ENCODE measurements at regions not wholly inside any gene's neighbourhood (a gene's known extent, or its start where the extent isn't known, plus 50 kb on each side); places are given as distances from the start of the nearest gene placed in this dataset.

DNA sequence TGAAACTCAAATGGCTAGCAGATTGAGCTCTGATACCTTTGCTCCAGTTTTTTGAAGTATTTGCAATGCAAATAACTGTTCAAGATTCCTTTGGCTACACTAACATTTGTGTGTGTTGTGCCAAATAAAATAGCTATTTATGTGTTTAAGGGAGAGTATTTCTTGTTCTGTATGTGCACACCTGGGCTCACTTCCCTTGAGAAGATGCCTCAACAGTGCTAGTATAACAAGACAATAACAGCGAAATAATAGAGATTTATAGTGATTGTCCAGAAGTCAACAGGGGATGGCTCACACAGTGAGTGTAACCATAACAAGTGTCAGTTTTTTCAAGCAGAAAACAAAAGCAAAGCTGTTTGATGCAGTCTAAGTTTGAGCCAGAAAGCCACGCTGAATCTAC is 460.5 kb downstream of the CENPC start:
- H3K9ac ChIP-seq (ENCODE audit: control insufficient read depth, extremely low read depth, insufficient read depth, low read length) = no peak overlapping the region
- no peaks in the 10 kb centered on the region for H3K9me1 ChIP-seq (ENCODE audit: control insufficient read depth, extremely low read depth, insufficient read depth, low read length)
- DNase-seq (ENCODE audit: low read depth, low spot score) = no peak
- no peaks in the 10 kb centered on the region for H3K9me3 ChIP-seq (ENCODE audit: control insufficient read depth, low read depth, low read length)
- H3K4me1 ChIP-seq (ENCODE audit: control insufficient read depth, extremely low read depth, insufficient read depth, low read length) = no peaks in the 10 kb centered on the region
- H4K20me1 ChIP-seq (ENCODE audit: control insufficient read depth, extremely low read depth, insufficient read depth, low read length) = no peaks in the 10 kb centered on the region
- no peaks in the 10 kb centered on the region for H3K79me2 ChIP-seq (ENCODE audit: control insufficient read depth, insufficient read depth, low read length)
- H3K27ac ChIP-seq (ENCODE audit: control insufficient read depth, insufficient read depth, low read length) = no peak overlapping the region
- dilution Hi-C loops (cut with MboI; ENCODE audit: extremely low pct_ligation_motif_present, low sequenced_read_pairs) = no loop called here
- no peak overlapping the region for H2AFZ ChIP-seq (ENCODE audit: control insufficient read depth, low read length)
- no peak for FAIRE-seq
- no peak overlapping the region for H3K4me2 ChIP-seq (ENCODE audit: control insufficient read depth, extremely low read depth, insufficient read depth, low read depth, low read length)
- TF ChIP-seq, protein P1, sequence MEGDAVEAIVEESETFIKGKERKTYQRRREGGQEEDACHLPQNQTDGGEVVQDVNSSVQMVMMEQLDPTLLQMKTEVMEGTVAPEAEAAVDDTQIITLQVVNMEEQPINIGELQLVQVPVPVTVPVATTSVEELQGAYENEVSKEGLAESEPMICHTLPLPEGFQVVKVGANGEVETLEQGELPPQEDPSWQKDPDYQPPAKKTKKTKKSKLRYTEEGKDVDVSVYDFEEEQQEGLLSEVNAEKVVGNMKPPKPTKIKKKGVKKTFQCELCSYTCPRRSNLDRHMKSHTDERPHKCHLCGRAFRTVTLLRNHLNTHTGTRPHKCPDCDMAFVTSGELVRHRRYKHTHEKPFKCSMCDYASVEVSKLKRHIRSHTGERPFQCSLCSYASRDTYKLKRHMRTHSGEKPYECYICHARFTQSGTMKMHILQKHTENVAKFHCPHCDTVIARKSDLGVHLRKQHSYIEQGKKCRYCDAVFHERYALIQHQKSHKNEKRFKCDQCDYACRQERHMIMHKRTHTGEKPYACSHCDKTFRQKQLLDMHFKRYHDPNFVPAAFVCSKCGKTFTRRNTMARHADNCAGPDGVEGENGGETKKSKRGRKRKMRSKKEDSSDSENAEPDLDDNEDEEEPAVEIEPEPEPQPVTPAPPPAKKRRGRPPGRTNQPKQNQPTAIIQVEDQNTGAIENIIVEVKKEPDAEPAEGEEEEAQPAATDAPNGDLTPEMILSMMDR (optimal IDR thresholded peaks at IDR 0.05 in 1 of 3, IDR thresholded peaks at IDR 0.05 in 1 of 3, conservative IDR thresholded peaks at IDR 0.05 in 1 of 3; ENCODE audit: extremely low read depth in 1 of 3, insufficient read depth in 2 of 3, low read length in 3 of 3) = no peak
- no peak for TF ChIP-seq EZH2 (IDR thresholded peaks at IDR 0.05; ENCODE audit: low read length)
- H3K4me3 ChIP-seq (ENCODE audit: control insufficient read depth in 2 of 3, extremely low read depth in 1 of 3, insufficient read depth in 2 of 3, low read depth in 1 of 3, low read length in 3 of 3) = no peak overlapping the region
- H3K36me3 ChIP-seq (ENCODE audit: control insufficient read depth in 2 of 2, extremely low read depth in 1 of 2, insufficient read depth in 2 of 2, low read length in 2 of 2) = no peaks in the 10 kb centered on the region
- H3K27me3 ChIP-seq (ENCODE audit: control insufficient read depth, extremely low read depth, insufficient read depth, low read length) = no peaks in the 10 kb centered on the region

DNA sequence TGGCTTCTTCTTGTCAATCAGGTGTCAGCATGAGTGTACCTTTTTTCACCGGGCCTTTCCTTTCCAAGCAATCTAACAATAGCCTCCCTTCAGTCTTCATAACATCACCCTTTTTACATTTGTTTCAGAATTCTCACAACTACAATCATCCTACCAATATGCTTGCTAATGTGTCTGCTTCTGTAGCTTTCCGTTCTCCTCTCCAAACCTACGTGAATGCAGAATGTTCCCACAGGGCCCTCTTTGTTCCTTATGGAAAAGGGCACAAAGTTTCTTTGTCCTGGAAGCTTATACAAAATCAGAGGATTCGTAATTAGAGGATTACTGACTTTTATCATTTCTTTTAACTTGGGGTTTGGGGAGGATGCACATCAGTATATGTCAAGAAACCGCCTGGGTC is 461.8 kb downstream of the CENPC start:
- DNase-seq (ENCODE audit: low read depth, low spot score) (no peak), FAIRE-seq (no peak)
- H3K36me3 ChIP-seq (ENCODE audit: control insufficient read depth in 2 of 2, extremely low read depth in 1 of 2, insufficient read depth in 2 of 2, low read length in 2 of 2) = no peaks in the 10 kb centered on the region
- no peak for TF ChIP-seq EZH2 (IDR thresholded peaks at IDR 0.05; ENCODE audit: low read length)
- TF ChIP-seq, protein P1 (optimal IDR thresholded peaks at IDR 0.05 in 1 of 3, IDR thresholded peaks at IDR 0.05 in 1 of 3, conservative IDR thresholded peaks at IDR 0.05 in 1 of 3; ENCODE audit: extremely low read depth in 1 of 3, insufficient read depth in 2 of 3, low read length in 3 of 3) = no peak
- H3K27me3 ChIP-seq (ENCODE audit: control insufficient read depth, extremely low read depth, insufficient read depth, low read length) = no peaks in the 10 kb centered on the region
- no peak overlapping the region for H3K9ac ChIP-seq (ENCODE audit: control insufficient read depth, extremely low read depth, insufficient read depth, low read length)
- H3K9me1 ChIP-seq (ENCODE audit: control insufficient read depth, extremely low read depth, insufficient read depth, low read length) = no peaks in the 10 kb centered on the region
- H3K27ac ChIP-seq (ENCODE audit: control insufficient read depth, insufficient read depth, low read length) = no peak overlapping the region
- dilution Hi-C loops (cut with MboI; ENCODE audit: extremely low pct_ligation_motif_present, low sequenced_read_pairs) = no loop called here
- H2AFZ ChIP-seq (ENCODE audit: control insufficient read depth, low read length) = no peak overlapping the region
- H3K4me2 ChIP-seq (ENCODE audit: control insufficient read depth, extremely low read depth, insufficient read depth, low read depth, low read length) = no peak overlapping the region
- no peaks in the 10 kb centered on the region for H3K79me2 ChIP-seq (ENCODE audit: control insufficient read depth, insufficient read depth, low read length)
- no peaks in the 10 kb centered on the region for H3K4me1 ChIP-seq (ENCODE audit: control insufficient read depth, extremely low read depth, insufficient read depth, low read length)
- no peak overlapping the region for H3K4me3 ChIP-seq (ENCODE audit: control insufficient read depth in 2 of 3, extremely low read depth in 1 of 3, insufficient read depth in 2 of 3, low read depth in 1 of 3, low read length in 3 of 3)
- no peaks in the 10 kb centered on the region for H3K9me3 ChIP-seq (ENCODE audit: control insufficient read depth, low read depth, low read length)
- H4K20me1 ChIP-seq (ENCODE audit: control insufficient read depth, extremely low read depth, insufficient read depth, low read length) = no peaks in the 10 kb centered on the region

Measured in keratinocyte (primary cell).